COLO668 (cell line): ENCODE measurements at regions not wholly inside any gene's neighbourhood (a gene's known extent, or its start where the extent isn't known, plus 50 kb on each side); places are given as distances from the start of the nearest gene placed in this dataset.

Experiments used
- DNase-seq: peaks from one replicate; lab custom pipeline; 2025; ENCODE audit not compliant: unreplicated experiment; lab: John Stamatoyannopoulos, UW

- DNase-seq, result no peak
Measured at GRCh38 chr18:11219571-11219970, 70.2 kb upstream of the PIEZO2 start.

- no peak for DNase-seq
Measured at GRCh38 chr18:11215216-11215615, 65.8 kb upstream of the PIEZO2 start.

- DNase-seq, result no peak
Measured at GRCh38 chr18:11204020-11204419, 54.7 kb upstream of the PIEZO2 start.

- no peak for DNase-seq
Measured at GRCh38 chr18:11199477-11199876, 50.1 kb upstream of the PIEZO2 start.
